GM12865 (cell line): ENCODE measurements at regions not wholly inside any gene's neighbourhood (a gene's known extent, or its start where the extent isn't known, plus 50 kb on each side); places are given as distances from the start of the nearest gene placed in this dataset.

Source experiments
- DNase-seq: peaks from one replicate; pipeline ENCODE4 v3.0.0; 2010; ENCODE audit warnings: low read depth
- H3K4me3 ChIP-seq: 2 replicates; pipeline ENCODE4 v1.5.1; 2011; ENCODE audit warnings: mild to moderate bottlenecking, low read depth, low read length, control low read depth
- TF ChIP-seq, protein P1 (sequence below): IDR thresholded peaks from 2 replicates; pipeline ENCODE4 v1.5.1; 2011; ENCODE audit warnings: low read length, control low read depth, low read depth, inconsistent platforms; ENCODE audit not compliant: insufficient read depth; ENCODE audit errors: missing control alignments

DNA sequence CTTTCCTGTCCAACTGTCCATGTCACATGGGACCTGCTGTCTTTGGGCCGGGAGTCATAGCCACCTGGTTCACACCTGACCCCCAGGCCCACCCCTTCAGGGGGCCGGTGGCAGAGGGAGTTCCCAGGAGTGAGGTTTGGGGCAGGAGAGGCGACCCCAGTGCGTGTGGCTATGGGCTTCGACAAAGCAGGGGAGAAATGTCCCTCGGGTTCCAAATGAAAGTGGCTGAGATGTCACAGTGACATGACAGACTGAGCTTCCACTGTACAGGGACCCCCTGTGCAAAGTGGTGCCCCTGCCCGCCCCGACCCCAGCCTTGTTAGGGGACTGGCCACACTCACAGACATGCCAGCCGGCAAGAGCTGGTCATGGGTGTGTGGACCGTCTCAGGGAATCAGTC is 1297.0 kb downstream of the BRD1 start:
- TF ChIP-seq, protein P1, sequence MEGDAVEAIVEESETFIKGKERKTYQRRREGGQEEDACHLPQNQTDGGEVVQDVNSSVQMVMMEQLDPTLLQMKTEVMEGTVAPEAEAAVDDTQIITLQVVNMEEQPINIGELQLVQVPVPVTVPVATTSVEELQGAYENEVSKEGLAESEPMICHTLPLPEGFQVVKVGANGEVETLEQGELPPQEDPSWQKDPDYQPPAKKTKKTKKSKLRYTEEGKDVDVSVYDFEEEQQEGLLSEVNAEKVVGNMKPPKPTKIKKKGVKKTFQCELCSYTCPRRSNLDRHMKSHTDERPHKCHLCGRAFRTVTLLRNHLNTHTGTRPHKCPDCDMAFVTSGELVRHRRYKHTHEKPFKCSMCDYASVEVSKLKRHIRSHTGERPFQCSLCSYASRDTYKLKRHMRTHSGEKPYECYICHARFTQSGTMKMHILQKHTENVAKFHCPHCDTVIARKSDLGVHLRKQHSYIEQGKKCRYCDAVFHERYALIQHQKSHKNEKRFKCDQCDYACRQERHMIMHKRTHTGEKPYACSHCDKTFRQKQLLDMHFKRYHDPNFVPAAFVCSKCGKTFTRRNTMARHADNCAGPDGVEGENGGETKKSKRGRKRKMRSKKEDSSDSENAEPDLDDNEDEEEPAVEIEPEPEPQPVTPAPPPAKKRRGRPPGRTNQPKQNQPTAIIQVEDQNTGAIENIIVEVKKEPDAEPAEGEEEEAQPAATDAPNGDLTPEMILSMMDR: no peak
- no peak overlapping the region for H3K4me3 ChIP-seq
- no peak for DNase-seq

DNA sequence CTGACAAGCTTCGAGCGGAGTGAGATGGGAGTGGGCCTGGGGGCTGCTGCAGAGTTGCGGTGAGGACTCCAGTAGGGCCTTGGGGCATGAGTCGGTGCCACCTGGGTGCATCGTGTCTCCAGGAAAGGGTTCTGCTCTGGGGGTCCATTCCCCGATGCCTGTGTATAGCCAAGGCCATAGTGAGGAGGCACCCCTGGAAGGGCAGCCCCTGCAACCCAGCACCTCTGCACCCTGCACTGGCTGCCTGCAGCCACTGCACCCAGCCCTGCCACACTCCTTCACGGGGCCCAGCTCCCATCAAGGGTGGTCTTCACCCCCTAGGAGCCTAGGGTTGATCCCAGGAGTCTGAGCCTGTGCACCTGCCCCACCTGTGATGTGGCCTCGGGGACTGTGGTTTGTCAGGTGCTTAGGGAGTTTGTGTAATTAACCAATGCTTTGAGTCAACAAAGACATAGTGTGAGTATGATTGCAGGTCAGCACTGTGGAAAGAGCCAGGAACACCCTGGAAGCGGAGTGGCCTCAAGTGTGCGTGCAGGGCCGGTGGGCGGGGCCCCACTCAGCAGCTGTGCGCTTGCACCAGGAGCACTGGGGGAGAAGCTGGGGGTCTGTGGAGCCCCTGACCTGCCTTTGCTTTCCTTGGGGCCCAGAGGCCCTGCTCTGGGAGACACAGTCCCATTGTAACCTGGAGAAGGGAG is 1299.3 kb downstream of the BRD1 start:
- no peak for DNase-seq
- TF ChIP-seq, protein P1: no peak
- no peak overlapping the region for H3K4me3 ChIP-seq

DNA sequence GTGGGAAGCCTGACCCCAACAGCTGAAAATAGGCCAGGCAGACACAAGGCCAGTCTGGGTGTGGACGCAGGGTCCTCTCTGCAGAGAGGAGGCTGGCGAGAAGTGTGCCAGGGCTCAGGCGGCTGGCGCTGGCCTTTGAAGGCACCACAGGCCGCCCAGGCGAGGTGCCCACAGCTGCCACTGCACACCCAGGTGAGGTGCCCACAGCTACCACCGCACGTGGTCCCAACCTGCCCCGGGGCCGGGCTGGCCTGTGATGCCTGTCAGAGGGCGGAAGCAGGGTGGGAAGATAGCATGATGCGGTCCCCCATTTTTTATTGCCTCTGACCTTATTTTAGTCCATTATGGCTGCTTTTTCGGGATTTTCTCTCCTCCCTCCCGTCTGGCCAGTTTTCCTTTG is 1303.9 kb downstream of the BRD1 start:
- TF ChIP-seq, protein P1: no peak
- DNase-seq: no peak
- no peak overlapping the region for H3K4me3 ChIP-seq

DNA sequence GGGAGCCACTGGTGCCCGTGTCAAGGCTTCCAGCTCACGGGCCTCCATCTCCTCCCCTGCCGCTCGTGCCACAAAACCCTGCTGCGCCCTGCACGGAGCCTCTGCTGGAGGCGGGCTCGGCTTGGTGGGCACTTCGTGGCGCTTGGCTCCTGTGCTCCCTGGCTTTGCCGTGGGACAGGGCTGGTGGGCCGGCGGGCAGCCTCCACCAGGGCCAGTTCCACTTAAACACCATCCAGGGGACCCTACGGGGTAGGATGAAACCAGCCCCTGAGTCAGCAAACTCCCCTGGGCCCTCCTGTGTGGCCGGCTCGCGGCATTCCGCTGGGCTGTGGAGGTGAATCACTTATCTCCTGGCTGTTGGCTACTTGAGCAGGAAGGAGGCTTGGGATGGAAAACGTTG is 1304.6 kb downstream of the BRD1 start:
- no peak for DNase-seq
- H3K4me3 ChIP-seq: no peak overlapping the region
- TF ChIP-seq, protein P1: no peak

DNA sequence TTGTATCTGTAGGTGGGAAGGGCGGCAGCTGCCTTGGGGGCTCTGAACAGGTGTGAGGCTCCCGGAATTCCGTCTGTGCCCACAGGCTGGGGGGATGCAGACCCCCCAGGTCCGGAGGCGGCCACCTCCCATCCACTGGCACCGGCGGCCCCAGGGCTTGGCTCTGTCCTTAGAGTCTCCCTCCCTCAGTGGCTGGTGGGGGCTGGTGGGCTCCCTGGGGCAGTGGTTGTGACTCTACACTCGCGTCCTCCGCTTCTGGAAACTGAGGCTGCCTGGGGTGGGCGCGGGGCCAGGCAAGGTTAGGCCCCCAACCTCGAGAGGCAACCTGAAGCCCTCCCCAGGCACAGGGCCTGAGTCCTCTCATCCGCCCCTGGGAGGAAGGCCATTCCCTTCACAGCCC is 1305.4 kb downstream of the BRD1 start:
- H3K4me3 ChIP-seq: no peak overlapping the region
- no peak for DNase-seq
- TF ChIP-seq, protein P1: no peak

DNA sequence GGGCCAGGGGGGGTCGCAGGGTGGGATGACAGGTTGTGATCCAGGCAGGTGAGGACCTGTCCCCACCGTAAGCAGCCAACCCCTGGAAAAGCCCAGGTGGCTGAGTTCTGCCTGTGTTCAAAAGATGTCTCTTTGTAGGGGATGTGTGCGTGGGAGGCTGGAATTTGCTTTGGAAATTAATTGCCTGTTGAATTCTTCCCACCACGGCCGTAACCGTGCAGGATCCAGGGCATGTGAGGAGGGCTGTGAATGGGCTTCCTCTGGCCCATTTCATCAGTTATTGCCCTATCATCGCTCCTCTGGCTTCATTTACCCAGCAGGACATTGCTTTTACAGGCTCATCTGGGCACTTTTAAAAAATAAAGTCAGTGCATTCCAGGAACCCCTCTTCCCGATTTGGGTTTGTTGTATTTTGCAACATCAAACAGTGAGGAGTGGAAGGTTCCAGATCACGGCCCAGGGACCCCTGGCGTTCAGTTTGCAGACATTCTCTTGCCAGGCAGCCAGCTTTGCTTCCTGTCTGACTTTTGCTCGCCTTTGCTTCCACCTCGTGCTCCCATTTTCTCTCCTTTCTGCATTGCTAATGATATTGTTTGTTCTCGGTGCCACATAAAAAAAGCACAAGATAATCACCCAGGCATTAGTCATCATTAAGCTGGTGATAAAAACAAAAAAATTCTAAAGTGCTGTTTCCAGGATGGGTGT is 1306.6 kb downstream of the BRD1 start:
- DNase-seq: no peak
- no peak overlapping the region for H3K4me3 ChIP-seq
- TF ChIP-seq, protein P1: no peak

DNA sequence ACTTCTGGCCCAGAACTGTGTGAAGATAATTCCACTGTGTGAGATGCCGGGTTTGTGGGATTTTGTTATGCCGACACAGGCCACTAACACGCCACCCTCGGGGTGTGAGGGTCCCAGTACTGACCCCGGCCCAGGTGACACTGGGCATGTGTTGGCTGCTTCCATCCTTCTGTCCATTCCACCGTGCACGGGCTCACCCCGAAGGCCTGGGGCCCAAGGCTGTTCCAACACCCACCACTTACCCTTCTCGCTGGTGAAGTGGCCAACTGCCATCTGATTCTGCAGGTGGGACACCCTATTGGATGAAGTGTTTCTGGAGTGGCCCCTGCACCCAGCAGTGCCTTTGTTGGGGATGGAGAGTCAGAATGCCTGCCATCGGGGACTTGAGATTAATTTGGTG is 1307.5 kb downstream of the BRD1 start:
- no peak overlapping the region for H3K4me3 ChIP-seq
- TF ChIP-seq, protein P1: no peak
- no peak for DNase-seq
